Mesenchymal stem cell (in vitro differentiated cells and primary cell): ENCODE measurements at regions not wholly inside any gene's neighbourhood (a gene's known extent, or its start where the extent isn't known, plus 50 kb on each side); places are given as distances from the start of the nearest gene placed in this dataset.
"Not testable (repeated sequence)": the region's sequence is repeated elsewhere in the genome, so short reads cannot be mapped to it uniquely, and the experiment has no call there.

Source experiments
- DNase-seq: peaks from one replicate; pipeline ENCODE4 v3.0.0-alpha.2; 2013
- H2AFZ ChIP-seq: one replicate; pipeline ENCODE4 v1.6.1; 2013; ENCODE audit warnings: low read depth, mild to moderate bottlenecking, control low read depth, inconsistent platforms, low read length, moderate library complexity
- H2AK5ac ChIP-seq: 2 replicates; pipeline ENCODE4 v1.6.1; 2013; ENCODE audit warnings: low read length, moderate library complexity, mild to moderate bottlenecking, inconsistent platforms; ENCODE audit not compliant: severe bottlenecking
- H2BK120ac ChIP-seq: one replicate; pipeline ENCODE4 v1.6.1; 2013; ENCODE audit warnings: low read depth, mild to moderate bottlenecking, inconsistent platforms, low read length, moderate library complexity
- H2BK12ac ChIP-seq, 2 experiments: one replicate each; pipeline ENCODE4 v1.6.1; 2013; ENCODE audit warnings: inconsistent platforms in 2 of 2, low read length in 2 of 2, mild to moderate bottlenecking in 2 of 2, moderate library complexity in 2 of 2, control low read depth in 1 of 2
- H2BK15ac ChIP-seq: one replicate; pipeline ENCODE4 v1.6.1; 2013; ENCODE audit warnings: mild to moderate bottlenecking, low read depth, inconsistent platforms; ENCODE audit not compliant: poor library complexity, severe bottlenecking
- H2BK5ac ChIP-seq: 2 replicates; pipeline ENCODE4 v1.6.1; 2013; ENCODE audit warnings: low read depth, mild to moderate bottlenecking, low read length, control low read depth, inconsistent platforms; ENCODE audit not compliant: poor library complexity, severe bottlenecking
- H3K14ac ChIP-seq, 2 experiments: one replicate each; pipeline ENCODE4 v1.6.1; 2013; ENCODE audit warnings: inconsistent platforms in 2 of 2, low read length in 2 of 2, control low read depth in 1 of 2, mild to moderate bottlenecking in 1 of 2, moderate library complexity in 1 of 2
- H3K18ac ChIP-seq, 2 experiments: one replicate each; pipeline ENCODE4 v1.6.1; 2013; ENCODE audit warnings: inconsistent platforms in 2 of 2, low read length in 2 of 2, control low read depth in 1 of 2, low read depth in 1 of 2, mild to moderate bottlenecking in 1 of 2
- H3K23ac ChIP-seq, 2 experiments: one replicate each; pipeline ENCODE4 v1.6.1; 2013; ENCODE audit warnings: inconsistent platforms in 2 of 2, low read length in 2 of 2, mild to moderate bottlenecking in 2 of 2, moderate library complexity in 2 of 2, control low read depth in 1 of 2
- H3K27ac ChIP-seq: 2 replicates; pipeline ENCODE4 v1.5.1; 2013; ENCODE audit warnings: mild to moderate bottlenecking, moderate library complexity, low read length, control low read depth, inconsistent platforms; ENCODE audit not compliant: poor library complexity, severe bottlenecking
- H3K27me3 ChIP-seq, 2 experiments: 2 replicates each; pipeline versions ENCODE4 v1.6.1 to v1.7.0; 2013; ENCODE audit warnings: low read length in 2 of 2, mild to moderate bottlenecking in 2 of 2, moderate library complexity in 2 of 2, control low read depth in 1 of 2, inconsistent platforms in 1 of 2; ENCODE audit not compliant: control insufficient read depth in 1 of 2, insufficient read depth in 1 of 2
- H3K36me3 ChIP-seq, 2 experiments: 2 replicates each; pipeline versions ENCODE4 v1.6.1 to v1.7.0; 2013; ENCODE audit warnings: low read length in 2 of 2, control low read depth in 1 of 2, inconsistent platforms in 1 of 2, low read depth in 1 of 2, mild to moderate bottlenecking in 1 of 2; ENCODE audit not compliant: insufficient read depth in 2 of 2, control insufficient read depth in 1 of 2
- H3K4ac ChIP-seq, 2 experiments: one replicate each; pipeline ENCODE4 v1.6.1; 2013; ENCODE audit warnings: inconsistent platforms in 2 of 2, low read length in 2 of 2, mild to moderate bottlenecking in 2 of 2, moderate library complexity in 2 of 2, control low read depth in 1 of 2, low read depth in 1 of 2
- H3K4me1 ChIP-seq: 2 replicates; pipeline ENCODE4 v1.6.1; 2013; ENCODE audit warnings: low read depth, low read length, control low read depth; ENCODE audit not compliant: control insufficient read depth, insufficient read depth
- H3K4me2 ChIP-seq: 2 replicates; pipeline ENCODE4 v1.6.1; 2013; ENCODE audit warnings: low read length, mild to moderate bottlenecking, inconsistent platforms; ENCODE audit not compliant: poor library complexity, severe bottlenecking
- H3K4me3 ChIP-seq, 2 experiments: 2 replicates each; pipeline versions ENCODE4 v1.5.1 to v1.7.0; 2013; ENCODE audit warnings: low read length in 2 of 2, mild to moderate bottlenecking in 2 of 2, control low read depth in 1 of 2, low read depth in 1 of 2; ENCODE audit not compliant: insufficient read depth in 1 of 2
- H3K79me1 ChIP-seq: replicated peaks from 2 replicates; pipeline ENCODE4 v1.6.1; 2013; ENCODE audit warnings: mild to moderate bottlenecking, control low read depth, low read length, inconsistent platforms; ENCODE audit not compliant: poor library complexity, severe bottlenecking
- H3K9ac ChIP-seq: 2 replicates; pipeline ENCODE4 v1.7.0; 2013; ENCODE audit warnings: mild to moderate bottlenecking, low read length, moderate library complexity
- H3K9me3 ChIP-seq: 2 replicates; pipeline ENCODE4 v1.7.0; 2013; ENCODE audit warnings: mild to moderate bottlenecking, low read length; ENCODE audit not compliant: control insufficient read depth
- H4K8ac ChIP-seq: one replicate; pipeline ENCODE4 v1.6.1; 2013; ENCODE audit warnings: inconsistent platforms, mild to moderate bottlenecking, low read length, moderate library complexity
- H4K91ac ChIP-seq: one replicate; pipeline ENCODE4 v1.6.1; 2013; ENCODE audit warnings: mild to moderate bottlenecking, low read length, inconsistent platforms
- WGBS: methylation state at CpG from one replicate; pipeline ENCODE4 v1.1.7; 2013; ENCODE audit warnings: mixed read lengths; 5-methylcytosine and 5-hydroxymethylcytosine counted together

GRCh38 chr5:159681661-159682060, 234.6 kb upstream of the ADRA1B start:
- no peak overlapping the region for H3K18ac ChIP-seq
- no peak overlapping the region for H3K4me2 ChIP-seq
- no peak for DNase-seq
- no peaks in the 10 kb centered on the region for H3K27me3 ChIP-seq
- no peak overlapping the region for H3K14ac ChIP-seq
- no peak overlapping the region for H3K27ac ChIP-seq
- no peak overlapping the region for H2AK5ac ChIP-seq
- H3K36me3 ChIP-seq: no peaks in the 10 kb centered on the region
- no peak overlapping the region for H2BK15ac ChIP-seq
- H2BK120ac ChIP-seq: no peak overlapping the region
- H3K23ac ChIP-seq: no peak overlapping the region
- H2BK12ac ChIP-seq: no peak overlapping the region
- H3K4me3 ChIP-seq: no peak overlapping the region
- no peak overlapping the region for H4K91ac ChIP-seq
- H3K4me1 ChIP-seq: no peaks in the 10 kb centered on the region
- H2BK5ac ChIP-seq: no peak overlapping the region
- peaks cover 15% of the 10 kb centered on the region for H3K9me3 ChIP-seq
- H4K8ac ChIP-seq: no peak overlapping the region
- H2AFZ ChIP-seq: no peak overlapping the region
- no peaks in the 10 kb centered on the region for H3K79me1 ChIP-seq
- no peak overlapping the region for H3K4ac ChIP-seq
- H3K9ac ChIP-seq: no peak overlapping the region

- Histone ChIP-seq H3K79me1 (no peaks in the 10 kb centered on the region), H3K27me3 (no peaks in the 10 kb centered on the region), H3K9me3 (peaks cover 15% of the 10 kb centered on the region), H2BK120ac (no peak overlapping the region), H3K4me3 (no peak overlapping the region), H3K36me3 (no peaks in the 10 kb centered on the region), H3K18ac (no peak overlapping the region), H3K4me1 (no peaks in the 10 kb centered on the region), H2AFZ (no peak overlapping the region), H4K91ac (no peak overlapping the region), H3K4ac (no peak overlapping the region), H2AK5ac (no peak overlapping the region), H3K4me2 (no peak overlapping the region), H4K8ac (no peak overlapping the region), H3K9ac (no peak overlapping the region), H3K23ac (no peak overlapping the region), H2BK15ac (no peak overlapping the region), H2BK5ac (no peak overlapping the region), H2BK12ac (no peak overlapping the region), H3K14ac (no peak overlapping the region), H3K27ac (no peak overlapping the region)
- no peak for DNase-seq
- WGBS: 97% methylated on average over 2 of the region's 2 CpGs
These were observed 233.7 kb upstream of the ADRA1B start for GRCh38 chr5:159682623-159683022.

GRCh38 chr5:159687892-159688291, 228.4 kb upstream of the ADRA1B start:
- peaks cover 11% of the 10 kb centered on the region for H3K9me3 ChIP-seq
- H3K79me1 ChIP-seq, H3K36me3 ChIP-seq, H4K8ac ChIP-seq, H3K18ac ChIP-seq, H2BK120ac ChIP-seq, DNase-seq, H3K4me1 ChIP-seq, H2BK5ac ChIP-seq, H3K27ac ChIP-seq, H3K14ac ChIP-seq, H3K4me2 ChIP-seq, H2BK12ac ChIP-seq, H4K91ac ChIP-seq, H3K4ac ChIP-seq, H2BK15ac ChIP-seq, H3K4me3 ChIP-seq, H2AFZ ChIP-seq, H3K9ac ChIP-seq, H3K27me3 ChIP-seq, H3K23ac ChIP-seq, H2AK5ac ChIP-seq: not testable (repeated sequence)

GRCh38 chr5:159695741-159696294, 220.5 kb upstream of the ADRA1B start:
- Histone ChIP-seq H3K27me3 (no peaks in the 10 kb centered on the region), H3K9ac (no peak overlapping the region), H3K79me1 (no peaks in the 10 kb centered on the region), H4K91ac (no peak overlapping the region), H3K27ac (no peak overlapping the region), H4K8ac (no peak overlapping the region), H2BK5ac (no peak overlapping the region), H3K14ac (no peak overlapping the region), H2BK15ac (no peak overlapping the region), H3K4ac (no peak overlapping the region), H3K9me3 (peaks cover 16% of the 10 kb centered on the region), H3K23ac (no peak overlapping the region), H3K4me1 (no peaks in the 10 kb centered on the region), H3K4me2 (no peak overlapping the region), H3K4me3 (no peak overlapping the region), H2AFZ (no peak overlapping the region), H2BK120ac (no peak overlapping the region), H2AK5ac (no peak overlapping the region), H3K18ac (no peak overlapping the region), H2BK12ac (no peak overlapping the region), H3K36me3 (no peaks in the 10 kb centered on the region)
- DNase-seq: no peak
- 75% methylated on average over 4 of the region's 5 CpGs for WGBS
